Glomerular endothelial cell (primary cell): ENCODE measurements at regions not wholly inside any gene's neighbourhood (a gene's known extent, or its start where the extent isn't known, plus 50 kb on each side); places are given as distances from the start of the nearest gene placed in this dataset.

Experiments
- DNase-seq: peaks from one replicate; pipeline ENCODE4 v3.0.0-alpha.2; 2011; ENCODE audit warnings: low read depth, low spot score; ENCODE audit errors: extremely low read depth

GRCh38 chr13:30006246-30006645 lies 155.8 kb upstream of the UBL3 start:
- no peak for DNase-seq

- DNase-seq = no peak
Observed at GRCh38 chr13:30004204-30004603, 153.8 kb upstream of the UBL3 start.

GRCh38 chr13:30002577-30002976 lies 152.2 kb upstream of the UBL3 start:
- no peak for DNase-seq

GRCh38 chr13:30000370-30000765 lies 150.0 kb upstream of the UBL3 start:
- no peak for DNase-seq

GRCh38 chr13:29999492-30000369 lies 149.3 kb upstream of the UBL3 start:
- no peak for DNase-seq

GRCh38 chr13:29996316-29996715 lies 145.9 kb upstream of the UBL3 start:
- no peak for DNase-seq

GRCh38 chr13:29994911-29995595 lies 144.6 kb upstream of the UBL3 start:
- no peak for DNase-seq

- no peak for DNase-seq
Observed at GRCh38 chr13:29993716-29994488, 143.5 kb upstream of the UBL3 start.

GRCh38 chr13:29993196-29993595 lies 142.8 kb upstream of the UBL3 start:
- no peak for DNase-seq

- no peak for DNase-seq
Observed at GRCh38 chr13:29991343-29991742, 140.9 kb upstream of the UBL3 start.

- no peak for DNase-seq
Observed at GRCh38 chr13:29987340-29987739, 136.9 kb upstream of the UBL3 start.

- no peak for DNase-seq
Observed at GRCh38 chr13:29980339-29980738, 129.9 kb upstream of the UBL3 start.

- DNase-seq = no peak
Observed at GRCh38 chr13:29978211-29978610, 127.8 kb upstream of the UBL3 start.

GRCh38 chr13:29977476-29978120 lies 127.2 kb upstream of the UBL3 start:
- no peak for DNase-seq

- DNase-seq = no peak
Observed at GRCh38 chr13:29976535-29976934, 126.1 kb upstream of the UBL3 start.

GRCh38 chr13:29975283-29975682 lies 124.9 kb upstream of the UBL3 start:
- no peak for DNase-seq

GRCh38 chr13:29969286-29969685 lies 118.9 kb upstream of the UBL3 start:
- no peak for DNase-seq

GRCh38 chr13:29964181-29964845 lies 113.9 kb upstream of the UBL3 start:
- no peak for DNase-seq

- no peak for DNase-seq
Observed at GRCh38 chr13:29963089-29963488, 112.7 kb upstream of the UBL3 start.

GRCh38 chr13:29961036-29961670 lies 110.7 kb upstream of the UBL3 start:
- DNase-seq = no peak
